GM12874 (cell line): ENCODE measurements at regions not wholly inside any gene's neighbourhood (a gene's known extent, or its start where the extent isn't known, plus 50 kb on each side); places are given as distances from the start of the nearest gene placed in this dataset.

Source experiments
- CTCF ChIP-seq: IDR thresholded peaks from 2 replicates; pipeline ENCODE4 v1.5.1; 2011; ENCODE audit warnings: low read depth, mild to moderate bottlenecking, control low read depth, low read length, moderate library complexity; ENCODE audit not compliant: insufficient read depth

- TF ChIP-seq CTCF: no peak
These were observed 96.3 kb upstream of the ANKRD1 start for GRCh38 chr10:91017198-91017597.

- TF ChIP-seq CTCF: no peak
These were observed 101.0 kb upstream of the ANKRD1 start for GRCh38 chr10:91021901-91022300.

- no peak for TF ChIP-seq CTCF
These were observed 101.5 kb upstream of the ANKRD1 start for GRCh38 chr10:91022390-91022789.

- no peak for TF ChIP-seq CTCF
These were observed 102.2 kb upstream of the ANKRD1 start for GRCh38 chr10:91022924-91023699.

GRCh38 chr10:91023700-91024398, 103.0 kb upstream of the ANKRD1 start:
- no peak for TF ChIP-seq CTCF

GRCh38 chr10:91024541-91024940, 103.7 kb upstream of the ANKRD1 start:
- no peak for TF ChIP-seq CTCF

- TF ChIP-seq CTCF: no peak
These were observed 111.8 kb upstream of the ANKRD1 start for GRCh38 chr10:91032611-91033206.
